A673 (cell line): ENCODE measurements at regions not wholly inside any gene's neighbourhood (a gene's known extent, or its start where the extent isn't known, plus 50 kb on each side); places are given as distances from the start of the nearest gene placed in this dataset.

Experiments used
- CTCF ChIP-seq: fragments of 300-800, 200-600 bp; sonication (generic); conservative IDR thresholded peaks from 2 replicates; pipeline ENCODE4 v1.5.1; 2017; ENCODE audit warnings: low read depth, mild to moderate bottlenecking, antibody characterized with exemption, low read length, moderate library complexity, mixed read lengths
- EZH2 ChIP-seq: fragments of 200-600 bp; sonication (generic); IDR thresholded peaks from 2 replicates; pipeline ENCODE4 v1.6.1; 2017; ENCODE audit warnings: borderline replicate concordance, low read depth, mild to moderate bottlenecking, mixed read lengths, antibody characterized with exemption, low read length; ENCODE audit not compliant: poor library complexity, severe bottlenecking

DNA sequence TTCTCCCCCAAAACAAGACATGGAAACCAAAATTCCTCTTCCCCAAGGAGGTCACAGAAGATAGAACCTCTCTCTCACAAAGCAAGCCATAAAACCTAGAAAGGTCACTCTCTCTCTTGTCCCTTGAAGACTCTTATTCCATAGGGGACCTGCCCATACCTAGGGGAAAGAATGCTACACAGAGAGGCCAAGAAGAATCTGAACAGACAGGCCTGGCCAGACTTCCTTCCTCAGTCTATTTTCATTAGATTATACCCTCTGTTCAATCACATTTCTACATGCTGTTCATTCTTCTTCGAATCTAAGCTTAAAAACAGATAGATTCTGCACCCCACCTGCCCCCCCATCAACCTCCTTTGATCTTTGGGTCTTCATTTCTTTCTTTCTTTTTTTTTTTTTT, 206.8 kb downstream of the TLE4 start:
- TF ChIP-seq CTCF: no peak
- TF ChIP-seq EZH2: no peak
